ENCODE measurements at regions not wholly inside any gene's neighbourhood (a gene's known extent, or its start where the extent isn't known, plus 50 kb on each side); places are given as distances from the start of the nearest gene placed in this dataset.

- H3K27me3 Mint-ChIP-seq = peaks cover 10% of the 10 kb centered on the region
- Histone ChIP-seq H3K4me2 (replicated peaks; ENCODE audit: low read depth, low read length, poor library complexity, severe bottlenecking) (no peak overlapping the region), H3K27ac (ENCODE audit: low read length in 2 of 2) (no peak overlapping the region), H3K9ac (ENCODE audit: low read length) (no peak overlapping the region), H3K4me3 (ENCODE audit: control extremely low read depth in 1 of 5, extremely low read depth in 1 of 5, insufficient read depth in 1 of 5, low read depth in 2 of 5, low read length in 4 of 5) (no peak overlapping the region), H3K4me1 (ENCODE audit: control insufficient read depth in 2 of 2, insufficient read depth in 2 of 2, low read length in 2 of 2) (no peaks in the 10 kb centered on the region), H3K27me3 (replicated peaks in 1 of 4; ENCODE audit: control extremely low read depth in 1 of 4, control insufficient read depth in 3 of 4, insufficient read depth in 4 of 4, low read length in 3 of 4) (peaks cover 0 to 7% (median 1%) of the 10 kb centered on the region in 4 experiments), H3K36me3 (replicated peaks in 1 of 2; ENCODE audit: control extremely low read depth in 1 of 2, control insufficient read depth in 1 of 2, extremely low read depth in 1 of 2, insufficient read depth in 2 of 2, low read length in 1 of 2) (no peaks in the 10 kb centered on the region), H3K9me3 (ENCODE audit: control extremely low read depth in 1 of 3, control insufficient read depth in 2 of 3, insufficient read depth in 1 of 3, low read length in 2 of 3) (no peaks in the 10 kb centered on the region), H3K79me2 (ENCODE audit: control insufficient read depth, insufficient read depth, low read length) (no peaks in the 10 kb centered on the region), H4K20me1 (ENCODE audit: control insufficient read depth, insufficient read depth, low read length, poor library complexity, severe bottlenecking) (no peaks in the 10 kb centered on the region), H2AFZ (ENCODE audit: insufficient read depth, low read depth, low read length, poor library complexity, severe bottlenecking) (no peak overlapping the region)
- H3K4me3 Mint-ChIP-seq = no peak overlapping the region
- no peak for TF ChIP-seq CTCF (IDR thresholded peaks at IDR 0.05)
- no peak for TF ChIP-seq EZH2 (IDR thresholded peaks at IDR 0.05; ENCODE audit: borderline replicate concordance, insufficient read depth, low read depth, low read length, poor library complexity, severe bottlenecking)
- ChIA-PET POLR2A (no interaction called here), CTCF (interaction anchor here (1.2 kb wide), 1 partner anchor 11 kb away, joined by 3 read pairs; no protein-coding TSS in a partner anchor)
- no peak overlapping the region for H3K27ac Mint-ChIP-seq
- ATAC-seq (ENCODE audit: low read depth) (no peak), DNase-seq (no peak)
- H3K4me1 Mint-ChIP-seq = no peaks in the 10 kb centered on the region
- intact Hi-C loops (cut with micrococcal nuclease) = loop anchor here (2.0 to 5.0 kb wide), 2 partner anchors 459 to 596 kb away; no protein-coding TSS in a partner anchor
- H3K9me3 Mint-ChIP-seq (ENCODE audit: insufficient read depth) = no peaks in the 10 kb centered on the region
These were observed 129.7 kb downstream of the ADRA2A start for GRCh38 chr10:111206521-111206920.

GRCh38 chr10:111207500-111207899 is 130.7 kb downstream of the ADRA2A start:
- CTCF ChIA-PET = interaction anchor here (1.2 kb wide), 1 partner anchor 10 kb away, joined by 3 read pairs; no protein-coding TSS in a partner anchor
- H3K27me3 Mint-ChIP-seq = peaks cover 10% of the 10 kb centered on the region
- POLR2A ChIA-PET = no interaction called here
- no peak overlapping the region for H3K27ac Mint-ChIP-seq
- ATAC-seq (ENCODE audit: low read depth) (no peak), DNase-seq (peak; percentile 8)
- Histone ChIP-seq H3K4me1 (ENCODE audit: control insufficient read depth in 2 of 2, insufficient read depth in 2 of 2, low read length in 2 of 2) (no peaks in the 10 kb centered on the region), H3K9me3 (ENCODE audit: control extremely low read depth in 1 of 3, control insufficient read depth in 2 of 3, insufficient read depth in 1 of 3, low read length in 2 of 3) (no peaks in the 10 kb centered on the region), H3K4me2 (replicated peaks; ENCODE audit: low read depth, low read length, poor library complexity, severe bottlenecking) (no peak overlapping the region), H3K27me3 (replicated peaks in 1 of 4; ENCODE audit: control extremely low read depth in 1 of 4, control insufficient read depth in 3 of 4, insufficient read depth in 4 of 4, low read length in 3 of 4) (peaks cover 0 to 7% (median 1%) of the 10 kb centered on the region in 4 experiments), H3K9ac (ENCODE audit: low read length) (no peak overlapping the region), H3K4me3 (ENCODE audit: control extremely low read depth in 1 of 5, extremely low read depth in 1 of 5, insufficient read depth in 1 of 5, low read depth in 2 of 5, low read length in 4 of 5) (no peak overlapping the region), H3K36me3 (replicated peaks in 1 of 2; ENCODE audit: control extremely low read depth in 1 of 2, control insufficient read depth in 1 of 2, extremely low read depth in 1 of 2, insufficient read depth in 2 of 2, low read length in 1 of 2) (no peaks in the 10 kb centered on the region), H3K27ac (ENCODE audit: low read length in 2 of 2) (no peak overlapping the region), H4K20me1 (ENCODE audit: control insufficient read depth, insufficient read depth, low read length, poor library complexity, severe bottlenecking) (no peaks in the 10 kb centered on the region), H2AFZ (ENCODE audit: insufficient read depth, low read depth, low read length, poor library complexity, severe bottlenecking) (no peak overlapping the region), H3K79me2 (ENCODE audit: control insufficient read depth, insufficient read depth, low read length) (no peaks in the 10 kb centered on the region)
- no peaks in the 10 kb centered on the region for H3K4me1 Mint-ChIP-seq
- H3K4me3 Mint-ChIP-seq = no peak overlapping the region
- H3K9me3 Mint-ChIP-seq (ENCODE audit: insufficient read depth) = no peaks in the 10 kb centered on the region
- no peak for TF ChIP-seq CTCF (IDR thresholded peaks at IDR 0.05)
- no peak for TF ChIP-seq EZH2 (IDR thresholded peaks at IDR 0.05; ENCODE audit: borderline replicate concordance, insufficient read depth, low read depth, low read length, poor library complexity, severe bottlenecking)
- WGBS (ENCODE audit: insufficient coverage) = 50% methylated on average over 3 of the region's 5 CpGs
- intact Hi-C loops (cut with micrococcal nuclease) = loop anchor here (2.0 to 5.0 kb wide), 2 partner anchors 460 to 597 kb away; no protein-coding TSS in a partner anchor
